ENCODE measurements at regions not wholly inside any gene's neighbourhood (a gene's known extent, or its start where the extent isn't known, plus 50 kb on each side); places are given as distances from the start of the nearest gene placed in this dataset.

GRCh38 chr1:209473025-209473424 lies 110.5 kb upstream of the CAMK1G start:
- TF ChIP-seq POLR2A (IDR thresholded peaks at IDR 0.05) = no peak
- TF ChIP-seq CTCF (IDR thresholded peaks at IDR 0.05) = no peak
- TF ChIP-seq POLR2AphosphoS5 (IDR thresholded peaks at IDR 0.05; ENCODE audit: insufficient read depth in 1 of 2, low read depth in 1 of 2) = no peak
